NCI-H510A treated with DMSO at 0.1 percent for 48 hours (cell line): ENCODE measurements at regions not wholly inside any gene's neighbourhood (a gene's known extent, or its start where the extent isn't known, plus 50 kb on each side); places are given as distances from the start of the nearest gene placed in this dataset.

Source experiments
- DNase-seq: peaks from one replicate; lab custom pipeline; 2025; lab: John Stamatoyannopoulos, UW

GRCh38 chr4:1495416-1496115 is 89.3 kb upstream of the NKX1-1 start:
- no peak for DNase-seq

GRCh38 chr4:1494416-1495315 is 88.4 kb upstream of the NKX1-1 start:
- no peak for DNase-seq

- DNase-seq: no peak
Observed at GRCh38 chr4:1493540-1494287, 87.5 kb upstream of the NKX1-1 start.

- DNase-seq: no peak
Observed at GRCh38 chr4:1492651-1493539, 86.7 kb upstream of the NKX1-1 start.

GRCh38 chr4:1492142-1492457 is 85.9 kb upstream of the NKX1-1 start:
- DNase-seq: no peak

- DNase-seq: no peak
Observed at GRCh38 chr4:1491328-1492141, 85.3 kb upstream of the NKX1-1 start.

GRCh38 chr4:1490654-1491327 is 84.5 kb upstream of the NKX1-1 start:
- DNase-seq: no peak

- DNase-seq: no peak
Observed at GRCh38 chr4:1490011-1490653, 83.9 kb upstream of the NKX1-1 start.

- DNase-seq: no peak
Observed at GRCh38 chr4:1489639-1489995, 83.4 kb upstream of the NKX1-1 start.

- no peak for DNase-seq
Observed at GRCh38 chr4:1488831-1489638, 82.8 kb upstream of the NKX1-1 start.

- DNase-seq: no peak
Observed at GRCh38 chr4:1488357-1488756, 82.1 kb upstream of the NKX1-1 start.

- no peak for DNase-seq
Observed at GRCh38 chr4:1487761-1488160, 81.5 kb upstream of the NKX1-1 start.

GRCh38 chr4:1487106-1487505 is 80.9 kb upstream of the NKX1-1 start:
- no peak for DNase-seq

- no peak for DNase-seq
Observed at GRCh38 chr4:1485280-1485679, 79.0 kb upstream of the NKX1-1 start.

- DNase-seq: no peak
Observed at GRCh38 chr4:1480720-1481119, 74.5 kb upstream of the NKX1-1 start.

GRCh38 chr4:1479454-1479853 is 73.2 kb upstream of the NKX1-1 start:
- DNase-seq: no peak

- no peak for DNase-seq
Observed at GRCh38 chr4:1478766-1479355, 72.6 kb upstream of the NKX1-1 start.

- DNase-seq: no peak
Observed at GRCh38 chr4:1477045-1477840, 71.0 kb upstream of the NKX1-1 start.
